ENCODE measurements at regions not wholly inside any gene's neighbourhood (a gene's known extent, or its start where the extent isn't known, plus 50 kb on each side); places are given as distances from the start of the nearest gene placed in this dataset.

GRCh38 chr6:169969372-169970099 is 218.1 kb downstream of the ERMARD start:
- no peak for TF ChIP-seq POLR2AphosphoS5 (IDR thresholded peaks at IDR 0.05; ENCODE audit: low read depth, low read length)
- TF ChIP-seq TAF1 (IDR thresholded peaks at IDR 0.05; ENCODE audit: borderline replicate concordance, insufficient read depth, low read length): no peak
- TF ChIP-seq REST (IDR thresholded peaks at IDR 0.05; ENCODE audit: insufficient read depth in 1 of 2, low read depth in 2 of 2, low read length in 2 of 2): no peak
- no peak for TF ChIP-seq SIN3A (IDR thresholded peaks at IDR 0.05; ENCODE audit: borderline replicate concordance, insufficient read depth, low read length)
- TF ChIP-seq FOXP2 (optimal IDR thresholded peaks at IDR 0.05; ENCODE audit: borderline replicate concordance, extremely low read depth, extremely low read length, insufficient read depth): no peak
